ENCODE measurements at regions not wholly inside any gene's neighbourhood (a gene's known extent, or its start where the extent isn't known, plus 50 kb on each side); places are given as distances from the start of the nearest gene placed in this dataset.

DNA sequence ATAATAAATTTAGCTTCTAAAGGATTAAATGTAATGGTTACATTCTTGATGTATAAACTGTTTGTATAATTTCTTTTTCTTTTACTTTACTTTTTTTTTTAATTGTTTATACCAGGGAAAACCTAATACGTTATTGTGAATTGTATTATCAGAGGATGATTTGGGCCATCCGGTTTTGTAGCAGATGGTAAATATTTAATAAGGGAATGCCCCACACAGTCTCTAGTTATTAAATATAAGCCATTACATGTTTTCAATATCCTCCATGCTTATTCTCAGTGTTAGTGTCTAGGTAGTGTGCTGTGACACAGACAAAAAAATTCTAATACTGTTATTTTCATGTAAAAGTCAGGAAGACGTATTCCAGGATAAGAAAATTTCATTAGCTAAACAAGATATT, 553.9 kb downstream of the ZNF804A start:
- ChIA-PET POLR2A (ENCODE audit: partially characterized antibody) (no interaction called here), CTCF (ENCODE audit: partially characterized antibody) (interaction anchor here (0.7 kb wide), 1 partner anchor 449 kb away, joined by 3 read pairs; no protein-coding TSS in a partner anchor)
- WGBS, 2 experiments (ENCODE audit: extremely low coverage in 1 of 2, insufficient coverage in 1 of 2, insufficient read length in 1 of 2, insufficient replicate concordance in 2 of 2, low coverage in 1 of 2, low lambda C conversion rate in 2 of 2, missing lambda C conversion rate in 1 of 2) = 89% methylated on average over 3 of the region's 3 CpGs; no CpG with 5 or more reads in 1 of the 2 experiments
- no peak for FAIRE-seq
- Histone ChIP-seq H4K91ac (replicated peaks; ENCODE audit: insufficient read length, low read length) (no peak overlapping the region), H3K4me1 (replicated peaks in 1 of 4; ENCODE audit: control insufficient read depth in 3 of 4, insufficient read depth in 4 of 4, low read length in 3 of 4) (no peaks in the 10 kb centered on the region), H3K4ac (replicated peaks; ENCODE audit: insufficient read length, low read depth, low read length) (no peak overlapping the region), H4K5ac (ENCODE audit: insufficient read length, low read depth, low read length) (no peak overlapping the region), H2BK12ac (ENCODE audit: low read depth, low read length) (no peak overlapping the region), H3K56ac (replicated peaks; ENCODE audit: insufficient read length, low read depth, low read length) (no peak overlapping the region), H3K9me3 (ENCODE audit: insufficient read depth in 2 of 2, low read depth in 1 of 2, low read length in 1 of 2) (no peaks in the 10 kb centered on the region), H2BK5ac (ENCODE audit: low read depth, low read length) (no peak overlapping the region), H2BK120ac (replicated peaks; ENCODE audit: low read depth, low read length) (no peak overlapping the region), H3K18ac (ENCODE audit: extremely low read depth, low read length) (no peak overlapping the region), H3K79me2 (ENCODE audit: control insufficient read depth in 1 of 2, insufficient read depth in 2 of 2, low read length in 2 of 2) (no peaks in the 10 kb centered on the region), H4K8ac (ENCODE audit: extremely low read depth, insufficient read depth, low read length) (no peak overlapping the region), H3K4me3 (ENCODE audit: extremely low read depth in 1 of 4, insufficient read depth in 2 of 4, low read depth in 3 of 4, low read length in 4 of 4) (no peak overlapping the region), H3K14ac (ENCODE audit: insufficient read length) (no peak overlapping the region), H2AK5ac (ENCODE audit: low read depth, low read length) (no peak overlapping the region), H3K27ac (ENCODE audit: low read depth, low read length) (no peak overlapping the region), H3K4me2 (ENCODE audit: insufficient read depth in 1 of 2, low read depth in 2 of 2, low read length in 2 of 2) (no peak overlapping the region), H3K23ac (ENCODE audit: insufficient read length) (no peak overlapping the region), H2AFZ (ENCODE audit: low read length) (no peak overlapping the region), H3K27me3 (replicated peaks in 1 of 4; ENCODE audit: control insufficient read depth in 3 of 4, extremely low read depth in 1 of 4, insufficient read depth in 3 of 4, low read length in 3 of 4) (no peaks in the 10 kb centered on the region), H3K36me3 (ENCODE audit: control insufficient read depth in 2 of 4, insufficient read depth in 4 of 4, low read length in 3 of 4) (no peaks in the 10 kb centered on the region), H4K20me1 (replicated peaks in 1 of 2; ENCODE audit: control insufficient read depth in 1 of 2, insufficient read depth in 2 of 2, low read length in 2 of 2) (no peaks in the 10 kb centered on the region), H3K79me1 (ENCODE audit: low read depth, low read length) (no peaks in the 10 kb centered on the region), H3K9ac (replicated peaks in 1 of 4; ENCODE audit: extremely low read depth in 1 of 4, low read depth in 3 of 4, low read length in 3 of 4) (no peak overlapping the region), H3K23me2 (ENCODE audit: low read depth, low read length) (no peaks in the 10 kb centered on the region), H2BK15ac (ENCODE audit: low read length) (no peak overlapping the region), H2BK20ac (ENCODE audit: low read length) (no peak overlapping the region)
- no peak for DNase-seq (ENCODE audit: low read depth in 1 of 2, low spot score in 2 of 2)
- TF ChIP-seq GTF2F1 (IDR thresholded peaks at IDR 0.05; ENCODE audit: borderline replicate concordance, low read depth, low read length) (no peak), SRF (IDR thresholded peaks at IDR 0.05; ENCODE audit: low read depth, low read length) (no peak), MAFK (IDR thresholded peaks at IDR 0.05; ENCODE audit: low read depth, low read length) (no peak), SIN3A (conservative IDR thresholded peaks at IDR 0.05 in 1 of 2, IDR thresholded peaks at IDR 0.05 in 1 of 2; ENCODE audit: low read depth in 1 of 2, low read length in 2 of 2) (no peak), KDM1A (IDR thresholded peaks at IDR 0.05; ENCODE audit: borderline replicate concordance, low read length) (no peak), JUN (IDR thresholded peaks at IDR 0.05; ENCODE audit: low read depth, low read length) (no peak), HDAC6 (IDR thresholded peaks at IDR 0.05; ENCODE audit: low read depth, low read length) (no peak), CHD2 (IDR thresholded peaks at IDR 0.05; ENCODE audit: low read length) (no peak), TCF12 (IDR thresholded peaks at IDR 0.05; ENCODE audit: low read depth, low read length) (no peak), BRCA1 (IDR thresholded peaks at IDR 0.05; ENCODE audit: low read depth, low read length) (no peak), ASH2L (IDR thresholded peaks at IDR 0.05; ENCODE audit: low read length) (no peak), EZH2 (IDR thresholded peaks at IDR 0.05; ENCODE audit: low read depth, low read length, severe bottlenecking) (no peak), SP4 (IDR thresholded peaks at IDR 0.05; ENCODE audit: low read length) (no peak), SIX5 (IDR thresholded peaks at IDR 0.05; ENCODE audit: low read depth, low read length) (no peak), CEBPB (IDR thresholded peaks at IDR 0.05; ENCODE audit: low read depth, low read length) (no peak), POLR2AphosphoS5 (IDR thresholded peaks at IDR 0.05; ENCODE audit: low read depth, low read length) (no peak), RXRA (IDR thresholded peaks at IDR 0.05; ENCODE audit: insufficient read depth, low read depth, low read length) (no peak)

All from H1 (cell line).